HG02678 (cell line): ENCODE measurements at regions not wholly inside any gene's neighbourhood (a gene's known extent, or its start where the extent isn't known, plus 50 kb on each side); places are given as distances from the start of the nearest gene placed in this dataset.
"Not testable (repeated sequence)": the region's sequence is repeated elsewhere in the genome, so short reads cannot be mapped to it uniquely, and the experiment has no call there.

ENCODE experiments used
- ATAC-seq: cut with Tn5 transposase; IDR thresholded peaks from one replicate; pipeline ENCODE4 v1.9.1; 2021; ENCODE audit warnings: mild to moderate bottlenecking, moderate library complexity; ENCODE audit not compliant: unreplicated experiment

- ATAC-seq = no peak
Observed at GRCh38 chr13:48583859-48584311, 51.0 kb upstream of the RCBTB2 start.

DNA sequence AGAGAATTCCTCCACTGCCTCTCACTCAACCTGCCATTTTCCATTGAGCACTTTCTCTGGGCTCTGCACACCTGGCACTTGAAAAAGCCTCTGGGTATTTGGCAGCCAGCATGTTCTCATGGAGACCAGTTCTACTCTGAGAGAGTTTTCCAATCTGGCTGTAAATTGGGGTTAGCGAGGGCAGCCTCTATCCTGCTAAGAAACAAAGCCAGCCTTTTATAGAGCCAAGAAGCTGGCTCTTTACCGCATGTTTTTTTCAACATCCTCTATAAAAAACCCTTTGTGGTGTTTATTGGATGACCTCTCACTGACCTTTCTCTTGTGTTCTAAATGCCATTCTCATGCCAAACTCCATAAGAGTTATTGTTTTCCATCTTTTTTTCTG is 52.6 kb upstream of the RCBTB2 start:
- ATAC-seq = no peak

DNA sequence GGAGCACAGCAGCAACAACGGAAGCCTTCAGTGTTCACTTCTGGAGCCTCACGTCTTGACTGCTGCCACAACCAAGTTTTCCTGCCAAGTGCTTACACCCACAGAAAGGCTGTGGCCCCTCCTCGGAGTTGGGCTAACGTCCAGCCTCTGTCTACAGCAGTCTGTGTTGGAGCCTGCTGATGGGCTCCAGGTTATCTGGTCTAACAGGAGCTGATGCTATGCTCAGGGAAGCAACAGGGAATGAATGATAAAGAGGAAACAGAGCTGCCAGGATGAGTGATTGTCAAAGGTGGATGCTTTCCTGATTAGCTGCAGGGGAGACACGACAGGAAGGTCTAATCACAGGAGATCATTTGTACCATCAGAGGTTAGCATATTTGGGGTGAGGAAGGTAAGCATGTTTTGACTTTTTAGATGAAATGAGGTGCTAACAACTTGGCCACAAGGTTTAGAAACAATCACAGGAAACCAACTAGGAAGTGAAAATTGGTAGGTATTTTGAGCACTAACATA is 53.8 kb upstream of the RCBTB2 start:
- ATAC-seq = no peak

DNA sequence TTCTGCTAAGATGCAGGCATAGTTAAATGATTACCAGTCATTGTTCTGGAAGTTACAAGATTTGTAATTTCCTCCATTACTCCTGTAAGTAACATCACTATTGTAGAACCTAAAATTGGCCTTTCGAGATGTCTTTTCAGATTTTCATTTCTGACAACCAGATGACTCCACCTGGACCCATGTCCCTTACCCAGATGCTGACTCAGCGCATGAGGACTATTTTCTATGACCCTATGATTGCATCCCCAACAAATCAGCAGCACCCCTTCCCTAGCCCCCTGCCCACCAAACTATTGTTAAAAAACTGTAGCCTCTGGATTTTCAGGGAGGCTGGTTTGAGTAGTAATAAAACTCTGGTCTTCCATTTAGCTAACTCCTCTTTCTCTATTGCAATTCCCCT is 55.2 kb upstream of the RCBTB2 start:
- ATAC-seq = no peak

GRCh38 chr13:48590141-48590901 is 57.4 kb upstream of the RCBTB2 start:
- ATAC-seq = peak; percentile 27

GRCh38 chr13:48591124-48591872 is 58.4 kb upstream of the RCBTB2 start:
- ATAC-seq = not testable (repeated sequence)

DNA sequence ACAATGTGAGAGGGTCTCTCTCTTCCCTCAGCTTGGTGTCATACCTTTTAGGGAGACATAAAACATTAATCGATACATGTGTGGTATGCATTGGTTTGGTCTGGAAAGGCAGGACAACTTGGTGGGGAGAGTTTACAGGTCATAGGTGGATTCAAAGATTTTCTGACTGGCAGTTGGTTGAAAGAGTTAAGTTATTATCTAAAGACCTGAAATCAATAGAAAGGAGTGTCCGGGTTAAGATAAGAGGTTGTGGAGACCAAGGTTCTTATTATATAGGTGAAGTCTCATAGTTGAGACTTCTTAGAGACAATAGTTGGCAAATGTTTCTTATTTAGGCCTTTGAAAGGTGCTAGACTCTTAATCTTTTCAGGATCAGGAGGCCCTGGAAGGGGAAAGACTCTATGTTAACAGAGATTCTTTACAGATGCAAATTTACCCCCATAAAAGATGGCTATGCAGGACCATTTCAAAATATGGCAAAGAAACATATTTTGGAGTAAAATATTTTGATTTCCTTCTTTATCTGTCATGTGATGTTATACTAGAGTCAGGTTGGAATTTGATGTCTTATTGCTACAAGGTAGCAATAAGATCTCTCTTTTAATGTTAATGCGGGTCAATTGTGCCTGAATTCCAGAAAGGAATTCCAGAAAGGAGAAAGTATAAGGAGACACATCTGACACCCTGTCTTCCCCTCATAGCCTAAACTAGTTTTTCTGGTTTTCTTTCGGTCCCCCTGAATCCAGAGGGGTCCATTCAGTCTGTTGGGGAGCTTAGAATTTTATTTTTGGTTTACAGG is 59.2 kb upstream of the RCBTB2 start:
- ATAC-seq = no peak

DNA sequence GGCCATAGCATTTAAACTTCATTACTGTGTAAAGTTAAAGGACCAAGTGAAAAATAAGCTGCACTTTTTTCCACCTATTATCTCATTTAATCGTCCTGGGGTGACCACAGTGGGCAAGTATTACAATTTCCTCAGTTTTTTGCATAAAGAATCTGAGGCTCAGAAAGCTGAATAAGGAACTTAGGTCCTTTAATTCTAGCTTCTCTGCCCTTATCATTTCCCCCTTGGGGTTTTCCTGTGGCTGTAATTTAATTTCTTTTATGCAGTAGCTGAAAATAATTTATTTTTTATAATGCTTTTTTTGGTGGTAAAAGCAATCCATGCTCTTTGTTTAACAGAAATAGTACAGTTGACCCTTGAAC is 59.8 kb upstream of the RCBTB2 start:
- ATAC-seq = no peak

- ATAC-seq = no peak
Observed at GRCh38 chr13:48593536-48593935, 60.2 kb upstream of the CYSLTR2 start.

DNA sequence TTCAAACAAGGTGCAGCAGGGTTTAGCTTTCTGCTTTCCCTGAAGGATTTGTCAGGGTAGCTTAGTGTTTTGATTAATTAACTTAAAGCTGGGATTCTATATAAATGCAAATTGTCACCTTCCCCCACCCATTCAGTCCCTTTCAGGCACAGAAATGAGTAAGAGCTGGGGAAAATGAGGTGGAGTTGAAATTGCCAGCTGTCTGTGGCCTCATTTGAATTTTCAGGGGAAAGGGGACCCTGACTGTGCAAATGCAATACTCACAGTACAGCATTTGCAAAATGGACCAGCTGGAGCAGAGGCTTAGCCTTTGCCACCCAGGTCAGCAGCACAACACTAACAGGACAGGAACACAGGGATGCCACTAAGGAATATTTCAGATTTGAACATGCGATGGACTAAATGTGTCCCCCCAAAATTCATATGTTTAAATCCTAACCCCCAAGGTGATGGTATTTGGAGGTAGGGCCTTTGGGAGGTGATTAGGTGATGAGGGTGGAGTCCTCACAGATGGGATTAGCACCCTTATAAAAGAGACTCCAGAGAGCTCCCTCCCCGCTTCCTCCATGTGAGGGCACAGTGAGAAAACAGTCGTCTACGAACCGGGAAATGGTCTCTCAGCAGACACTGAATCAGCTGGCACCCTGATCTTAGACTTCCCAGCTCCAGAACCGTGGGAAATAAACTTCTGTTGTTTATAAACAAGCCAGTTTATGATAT is 59.5 kb upstream of the CYSLTR2 start:
- peak; percentile 52 for ATAC-seq

DNA sequence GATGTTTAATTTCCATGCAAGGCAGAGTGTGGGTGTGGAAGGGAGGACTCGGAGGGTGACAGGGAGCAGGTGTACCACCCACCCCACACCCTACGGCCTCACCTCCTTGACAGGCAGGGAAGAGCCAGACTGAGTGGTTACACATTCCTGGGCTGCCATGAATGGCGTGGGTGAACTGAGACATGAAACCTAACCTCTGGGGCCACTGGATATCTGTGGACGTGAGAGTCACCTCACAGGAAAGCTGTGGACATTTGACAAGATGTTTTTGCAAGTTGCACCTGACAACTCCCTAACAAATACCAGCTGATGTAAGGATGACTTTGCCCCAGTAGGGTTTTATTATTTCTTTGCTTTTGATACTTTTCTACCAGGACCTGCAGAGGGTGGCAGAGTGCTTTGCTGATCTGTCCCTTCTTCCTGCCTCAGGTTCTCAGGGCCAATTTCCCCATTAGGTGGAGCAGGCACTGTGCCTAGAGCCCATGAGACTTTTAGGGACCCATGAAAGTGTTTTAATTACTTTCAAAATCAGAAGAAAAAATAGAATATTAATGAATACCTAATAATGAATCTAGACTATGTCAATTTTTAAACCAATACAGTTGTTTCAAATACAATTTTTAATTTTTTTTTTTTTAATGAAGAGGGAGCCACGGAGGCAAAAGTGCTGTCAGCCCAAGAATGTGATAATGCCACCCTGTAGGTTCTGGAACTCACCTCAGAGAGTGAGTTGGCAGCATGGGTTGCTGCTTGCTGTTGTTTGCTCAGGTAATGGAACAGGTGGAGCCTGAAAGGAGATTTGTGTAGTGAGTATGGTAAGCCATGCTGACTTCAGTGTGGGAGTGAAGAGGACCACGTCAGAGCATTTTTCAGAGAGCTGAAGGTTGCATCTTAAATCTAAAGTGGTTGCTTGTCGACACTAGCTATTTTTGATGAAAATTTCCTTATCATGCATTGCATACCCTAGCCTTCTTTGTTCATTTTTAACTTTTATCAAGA is 58.0 kb upstream of the CYSLTR2 start:
- ATAC-seq = peak; percentile 53

DNA sequence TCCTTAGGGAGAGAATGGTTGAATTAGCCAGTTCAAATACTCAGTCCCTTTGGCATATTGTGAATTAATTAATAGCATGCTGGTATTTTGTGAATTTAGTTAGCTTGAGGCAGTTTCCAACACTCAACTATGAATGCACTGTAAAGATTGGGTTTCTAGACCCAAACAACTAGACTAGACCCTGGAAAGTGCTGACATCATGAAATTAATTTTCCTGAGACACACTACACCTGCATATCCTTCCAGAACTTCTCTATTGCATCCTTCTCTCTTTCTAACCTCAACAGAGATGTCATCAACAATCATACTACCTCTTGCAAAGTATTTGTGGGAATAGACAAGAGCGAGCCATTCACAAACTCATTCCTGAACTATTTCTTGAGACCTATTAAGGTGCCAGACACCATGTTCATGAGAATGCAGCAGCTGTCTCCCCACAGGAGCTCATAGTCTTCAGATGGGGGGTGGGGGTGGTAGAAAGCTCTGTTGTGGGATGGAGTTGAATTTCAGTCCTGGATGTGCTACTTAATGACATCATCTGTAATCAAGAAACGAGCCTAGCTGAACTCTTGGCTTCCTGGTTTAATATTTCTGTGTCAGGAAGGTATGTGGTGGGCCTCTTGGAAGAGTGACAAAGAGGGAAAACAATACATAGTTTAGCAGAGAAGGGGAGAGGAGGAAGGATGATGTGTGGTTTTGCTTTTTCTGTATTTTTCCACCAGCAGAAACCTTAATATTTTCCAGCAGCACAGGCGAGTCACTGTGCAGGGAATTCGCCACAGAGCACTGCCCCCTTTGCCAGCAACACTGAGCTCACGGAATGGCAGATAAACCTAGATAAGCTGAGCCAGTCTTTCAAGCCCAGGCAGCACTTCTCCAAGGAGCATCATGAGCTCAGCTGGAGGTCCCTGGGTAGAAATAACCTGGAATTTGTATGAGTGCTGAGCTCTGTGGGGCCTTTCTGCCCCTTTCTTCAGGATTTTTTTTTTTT is 53.1 kb upstream of the CYSLTR2 start:
- ATAC-seq = no peak

DNA sequence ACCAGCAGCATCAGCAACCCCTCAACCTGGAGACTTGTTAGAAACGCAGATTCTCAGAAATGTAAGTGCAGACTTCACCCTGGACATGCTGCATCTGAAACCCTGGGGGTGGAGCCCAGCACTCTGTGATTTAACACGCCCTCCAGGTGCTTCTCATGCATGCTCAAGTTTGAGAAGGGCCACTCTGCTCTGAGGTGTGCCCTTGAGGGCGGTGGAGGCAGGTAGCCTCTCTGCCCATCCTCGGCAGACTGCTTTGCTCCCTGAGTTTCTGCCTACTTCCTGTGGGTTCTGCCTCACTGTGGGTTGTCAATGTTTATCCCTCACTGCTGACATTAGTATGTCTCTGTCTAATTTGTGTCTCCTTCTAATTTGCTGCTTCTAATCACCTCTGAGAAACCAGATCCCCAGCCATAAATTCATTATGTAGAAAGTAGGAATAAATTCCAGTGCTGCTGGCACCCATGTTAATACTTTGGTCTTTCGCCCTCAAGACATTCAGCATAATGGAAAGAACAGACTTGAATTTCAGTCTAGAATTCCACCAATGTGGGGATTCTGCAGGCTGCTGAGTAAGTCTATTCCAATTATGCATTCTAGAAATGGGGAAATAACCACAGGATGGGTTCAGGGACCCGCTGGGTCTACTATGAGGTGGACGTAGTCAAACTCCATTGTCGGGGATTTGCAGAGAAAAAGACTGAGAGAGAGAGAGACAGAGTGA is 51.3 kb upstream of the CYSLTR2 start:
- no peak for ATAC-seq

DNA sequence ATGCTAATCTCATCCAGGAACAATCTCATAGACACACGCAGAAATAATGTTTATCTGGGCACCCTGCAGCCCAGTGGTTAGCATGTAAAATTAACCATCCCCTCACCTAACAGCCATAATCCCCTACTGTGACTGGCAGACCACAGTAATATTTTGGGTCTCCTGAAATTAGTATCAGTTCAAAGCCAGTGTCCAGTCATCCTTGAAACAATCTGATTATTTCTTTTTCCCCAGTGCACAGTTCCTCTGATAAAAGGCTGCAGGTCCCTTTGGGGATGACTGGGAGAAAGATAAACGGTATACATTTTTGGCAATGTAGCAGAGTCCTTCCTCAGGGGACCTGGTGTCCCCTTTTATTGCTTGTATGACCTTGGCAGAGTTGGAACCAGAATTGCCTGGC is 50.4 kb upstream of the CYSLTR2 start:
- ATAC-seq = peak; percentile 54
